C4-2B (cell line): ENCODE measurements at regions not wholly inside any gene's neighbourhood (a gene's known extent, or its start where the extent isn't known, plus 50 kb on each side); places are given as distances from the start of the nearest gene placed in this dataset.
A peak's percentile ranks its signal among the peaks of the same experiment; 100 is the strongest.

Source experiments
- H3K27ac ChIP-seq: fragments of 450-650 bp; 2 replicates; pipeline ENCODE4 v1.5.1; 2017
- ZFX ChIP-seq: fragments of 450-650 bp; IDR thresholded peaks from 2 replicates; pipeline ENCODE4 v1.6.1; 2017
- TF ChIP-seq, protein P1 (sequence below): fragments of 450-650 bp; conservative IDR thresholded peaks from 2 replicates; pipeline ENCODE4 v1.5.1; 2017; ENCODE audit warnings: mild to moderate bottlenecking

DNA sequence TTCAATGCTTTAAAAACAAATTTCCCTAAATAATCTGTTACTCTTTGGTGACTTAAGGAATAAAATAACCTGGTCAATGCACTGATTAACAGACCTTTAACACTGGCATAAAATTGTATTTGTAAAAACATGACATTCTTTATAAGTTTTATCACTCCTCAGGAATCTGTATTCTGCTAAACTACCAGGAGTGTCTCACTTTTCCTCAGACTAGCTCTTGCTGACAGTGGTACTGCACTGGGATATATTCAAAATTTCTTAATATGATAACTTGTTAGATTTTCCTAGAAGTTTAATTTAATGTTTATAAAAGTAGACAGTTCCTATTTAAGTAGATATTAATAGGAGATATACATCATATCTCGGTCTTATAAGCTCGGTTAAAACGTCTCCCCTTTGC, 363.4 kb upstream of the ARHGEF26 start:
- no peak overlapping the region for H3K27ac ChIP-seq
- no peak for TF ChIP-seq ZFX
- TF ChIP-seq, protein P1, sequence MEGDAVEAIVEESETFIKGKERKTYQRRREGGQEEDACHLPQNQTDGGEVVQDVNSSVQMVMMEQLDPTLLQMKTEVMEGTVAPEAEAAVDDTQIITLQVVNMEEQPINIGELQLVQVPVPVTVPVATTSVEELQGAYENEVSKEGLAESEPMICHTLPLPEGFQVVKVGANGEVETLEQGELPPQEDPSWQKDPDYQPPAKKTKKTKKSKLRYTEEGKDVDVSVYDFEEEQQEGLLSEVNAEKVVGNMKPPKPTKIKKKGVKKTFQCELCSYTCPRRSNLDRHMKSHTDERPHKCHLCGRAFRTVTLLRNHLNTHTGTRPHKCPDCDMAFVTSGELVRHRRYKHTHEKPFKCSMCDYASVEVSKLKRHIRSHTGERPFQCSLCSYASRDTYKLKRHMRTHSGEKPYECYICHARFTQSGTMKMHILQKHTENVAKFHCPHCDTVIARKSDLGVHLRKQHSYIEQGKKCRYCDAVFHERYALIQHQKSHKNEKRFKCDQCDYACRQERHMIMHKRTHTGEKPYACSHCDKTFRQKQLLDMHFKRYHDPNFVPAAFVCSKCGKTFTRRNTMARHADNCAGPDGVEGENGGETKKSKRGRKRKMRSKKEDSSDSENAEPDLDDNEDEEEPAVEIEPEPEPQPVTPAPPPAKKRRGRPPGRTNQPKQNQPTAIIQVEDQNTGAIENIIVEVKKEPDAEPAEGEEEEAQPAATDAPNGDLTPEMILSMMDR, result no peak; the same call in 1 of the 2 replicates

DNA sequence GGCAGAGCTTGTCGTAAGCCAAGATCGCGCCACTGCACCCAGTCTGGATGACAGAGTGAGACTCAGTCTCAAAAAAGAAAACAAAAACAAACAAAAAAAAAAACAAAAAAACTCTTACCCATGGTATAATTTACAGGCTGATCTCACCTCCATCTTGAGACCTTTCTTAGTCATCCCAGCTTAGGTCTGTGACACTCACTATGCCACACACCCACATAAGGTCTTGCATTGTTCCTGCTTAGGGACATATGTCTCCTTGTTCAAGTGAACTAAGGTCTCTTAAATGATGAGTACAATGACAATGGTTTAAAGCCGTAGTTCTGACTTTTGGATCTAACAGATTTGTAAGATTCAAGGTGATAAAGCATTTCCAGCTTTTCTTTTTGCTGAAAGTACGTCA, 360.2 kb upstream of the ARHGEF26 start:
- TF ChIP-seq, protein P1, result no peak
- TF ChIP-seq ZFX, result no peak
- H3K27ac ChIP-seq, result no peak overlapping the region

DNA sequence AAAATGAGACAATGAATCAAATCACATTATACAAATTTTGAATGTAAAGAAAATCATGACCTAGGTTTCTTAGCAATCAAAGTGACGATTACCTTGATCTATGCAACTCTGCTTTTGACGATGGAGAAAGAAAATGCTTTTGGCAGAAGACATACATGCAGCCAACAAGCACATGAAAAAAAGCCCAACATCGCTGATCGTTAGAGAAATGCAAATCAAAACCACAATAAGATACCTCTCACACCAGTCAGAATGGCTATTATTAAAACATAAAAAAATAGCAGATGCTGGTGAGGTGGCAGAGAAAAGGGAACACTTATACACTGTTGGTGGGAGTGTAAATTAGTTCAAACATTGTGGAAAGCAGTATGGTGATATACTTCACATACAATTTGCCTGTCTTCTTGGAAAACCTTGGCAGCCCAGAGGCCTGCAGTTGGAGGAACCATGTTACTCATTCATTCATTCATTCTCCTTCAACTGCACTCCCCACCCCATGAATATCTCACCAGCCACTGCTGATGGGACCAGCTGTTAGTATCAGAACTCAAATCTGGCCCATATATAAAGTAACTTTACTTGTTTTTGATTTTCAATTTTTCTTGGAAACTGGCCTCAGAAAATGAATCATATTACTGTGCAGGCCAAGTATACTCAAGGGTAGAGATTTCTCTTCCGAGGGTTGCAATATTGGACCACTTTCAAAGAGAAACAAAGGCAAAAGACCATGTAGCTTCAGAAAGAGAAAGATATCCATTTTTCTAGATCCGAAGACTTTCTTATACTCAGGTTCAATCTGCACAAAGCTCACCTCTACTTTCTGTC, 358.6 kb upstream of the ARHGEF26 start:
- TF ChIP-seq ZFX, result no peak
- TF ChIP-seq, protein P1, result no peak
- no peak overlapping the region for H3K27ac ChIP-seq

GRCh38 chr3:153767601-153768560, 353.3 kb upstream of the ARHGEF26 start:
- peak overlapping the region; percentile 7 for H3K27ac ChIP-seq
- TF ChIP-seq ZFX, result no peak
- TF ChIP-seq, protein P1, result no peak

DNA sequence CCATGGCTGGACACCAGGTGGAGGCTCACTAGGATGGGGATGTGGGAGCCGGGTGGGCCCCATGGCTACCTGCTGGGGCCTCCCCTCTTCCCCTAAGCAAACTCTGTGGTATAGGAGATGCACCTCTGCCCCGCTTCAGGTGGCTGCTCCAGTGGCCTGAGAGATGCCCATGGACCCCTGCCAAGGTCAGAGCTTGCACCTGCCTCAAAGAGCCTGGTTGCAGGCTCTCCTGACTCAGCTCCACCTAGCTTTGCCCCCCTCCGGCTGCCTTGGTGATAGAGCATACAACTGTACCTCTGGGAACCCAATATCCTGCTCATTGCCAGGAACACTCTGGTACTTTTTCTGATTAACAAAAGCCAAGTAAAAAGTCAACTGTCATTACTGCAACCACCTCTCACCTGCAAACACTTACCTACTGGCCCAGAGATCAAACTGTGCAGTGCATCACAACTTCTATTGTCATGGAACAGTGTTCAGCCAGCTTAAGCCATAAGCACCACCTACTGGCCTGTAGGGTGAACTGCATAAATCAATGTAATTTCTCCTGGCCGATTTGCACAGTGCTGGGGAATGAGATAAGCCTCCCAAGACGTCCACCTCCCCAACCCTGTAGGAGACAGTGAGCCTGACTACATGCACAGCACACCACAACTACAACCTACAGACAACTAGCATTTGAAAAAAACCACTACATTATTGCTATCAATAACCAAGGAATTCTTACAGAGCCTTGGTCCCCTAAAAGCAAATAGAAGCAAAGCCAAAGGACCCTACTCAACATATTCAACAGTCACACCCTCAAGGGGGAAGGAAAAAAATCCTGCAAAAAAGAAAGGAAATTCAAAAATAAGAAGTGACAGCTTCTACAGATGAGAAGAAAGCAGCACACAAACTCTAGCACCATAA, 352.4 kb upstream of the ARHGEF26 start:
- peak overlapping the region; percentile 7 for H3K27ac ChIP-seq
- TF ChIP-seq, protein P1, result peak; percentile 98
- TF ChIP-seq ZFX, result no peak

GRCh38 chr3:153783106-153783505, 338.1 kb upstream of the ARHGEF26 start:
- TF ChIP-seq, protein P1, result no peak
- no peak for TF ChIP-seq ZFX
- H3K27ac ChIP-seq, result no peak overlapping the region
